Thoracic aorta (tissue), 2 donors: ENCODE measurements at regions not wholly inside any gene's neighbourhood (a gene's known extent, or its start where the extent isn't known, plus 50 kb on each side); places are given as distances from the start of the nearest gene placed in this dataset.
"Not testable (repeated sequence)": the region's sequence is repeated elsewhere in the genome, so short reads cannot be mapped to it uniquely, and the experiment has no call there.

Experiments
- ATAC-seq: fragments of 150-250 bp; one replicate; pipeline ENCODE4 v1.8.0; 2017; ENCODE audit warnings: low read depth; ENCODE audit not compliant: insufficient number of reproducible peaks, low FRiP score
- DNase-seq: peaks from one replicate; pipeline ENCODE4 v3.0.0-alpha.2; 2020; ENCODE audit warnings: low spot score
- H3K27ac ChIP-seq, 2 donors: fragments of 200-600 bp; sonication (generic); 1 replicate in 1 of 2; 2 replicates in 1 of 2; pipeline ENCODE4 v1.5.1; 2016; ENCODE audit warnings: mild to moderate bottlenecking in 2 of 2, moderate library complexity in 2 of 2
- H3K27me3 ChIP-seq: fragments of 200-600 bp; sonication (generic); replicated peaks from 2 replicates; pipeline ENCODE4 v1.6.0; 2016; ENCODE audit warnings: mild to moderate bottlenecking; ENCODE audit not compliant: insufficient read depth
- H3K36me3 ChIP-seq: fragments of 200-600 bp; sonication (generic); one replicate; pipeline ENCODE4 v1.5.1; 2016
- H3K4me1 ChIP-seq, 2 donors: fragments of 200-600 bp; sonication (generic); 1 replicate in 1 of 2; 2 replicates in 1 of 2; pipeline versions ENCODE4 v1.5.1 to v1.6.0; 2016; ENCODE audit warnings: low read depth in 2 of 2, mild to moderate bottlenecking in 1 of 2; ENCODE audit not compliant: control insufficient read depth in 1 of 2
- H3K4me3 ChIP-seq: fragments of 200-600 bp; sonication (generic); 2 replicates; pipeline ENCODE4 v1.5.1; 2016; ENCODE audit warnings: mild to moderate bottlenecking
- H3K9me3 ChIP-seq: fragments of 200-600 bp; sonication (generic); 2 replicates; pipeline ENCODE4 v1.5.1; 2016
- TF ChIP-seq, protein P1 (sequence below): fragments of 200-600 bp; sonication (generic); IDR thresholded peaks from one replicate; pipeline ENCODE4 v1.5.1; 2019; ENCODE audit warnings: antibody characterized with exemption

DNA sequence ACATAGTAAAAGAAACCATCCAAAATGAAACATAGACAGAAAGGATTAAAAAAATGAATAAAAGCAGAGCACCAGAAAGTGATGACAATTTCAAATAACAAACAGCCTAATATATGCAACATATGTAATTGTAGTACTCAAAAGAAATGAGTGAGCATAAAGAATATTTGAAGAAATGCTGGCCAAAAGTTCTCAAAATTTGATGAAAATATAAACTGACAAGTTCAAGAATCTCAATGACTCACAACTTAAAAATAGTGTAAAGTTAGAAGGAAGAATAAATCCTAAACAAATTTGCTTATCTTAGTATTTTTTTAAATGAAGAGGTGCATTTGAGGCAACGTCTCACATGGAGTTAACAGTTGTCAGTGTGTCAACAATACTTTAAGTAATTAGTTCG lies 498.9 kb downstream of the SLC6A15 start:
- TF ChIP-seq, protein P1, sequence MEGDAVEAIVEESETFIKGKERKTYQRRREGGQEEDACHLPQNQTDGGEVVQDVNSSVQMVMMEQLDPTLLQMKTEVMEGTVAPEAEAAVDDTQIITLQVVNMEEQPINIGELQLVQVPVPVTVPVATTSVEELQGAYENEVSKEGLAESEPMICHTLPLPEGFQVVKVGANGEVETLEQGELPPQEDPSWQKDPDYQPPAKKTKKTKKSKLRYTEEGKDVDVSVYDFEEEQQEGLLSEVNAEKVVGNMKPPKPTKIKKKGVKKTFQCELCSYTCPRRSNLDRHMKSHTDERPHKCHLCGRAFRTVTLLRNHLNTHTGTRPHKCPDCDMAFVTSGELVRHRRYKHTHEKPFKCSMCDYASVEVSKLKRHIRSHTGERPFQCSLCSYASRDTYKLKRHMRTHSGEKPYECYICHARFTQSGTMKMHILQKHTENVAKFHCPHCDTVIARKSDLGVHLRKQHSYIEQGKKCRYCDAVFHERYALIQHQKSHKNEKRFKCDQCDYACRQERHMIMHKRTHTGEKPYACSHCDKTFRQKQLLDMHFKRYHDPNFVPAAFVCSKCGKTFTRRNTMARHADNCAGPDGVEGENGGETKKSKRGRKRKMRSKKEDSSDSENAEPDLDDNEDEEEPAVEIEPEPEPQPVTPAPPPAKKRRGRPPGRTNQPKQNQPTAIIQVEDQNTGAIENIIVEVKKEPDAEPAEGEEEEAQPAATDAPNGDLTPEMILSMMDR: no peak
- DNase-seq: no peak
- no peak overlapping the region for H3K4me3 ChIP-seq
- no peaks in the 10 kb centered on the region for H3K4me1 ChIP-seq
- H3K9me3 ChIP-seq: no peaks in the 10 kb centered on the region
- ATAC-seq: no peak
- H3K27ac ChIP-seq: no peak overlapping the region
- no peaks in the 10 kb centered on the region for H3K36me3 ChIP-seq
- no peaks in the 10 kb centered on the region for H3K27me3 ChIP-seq

DNA sequence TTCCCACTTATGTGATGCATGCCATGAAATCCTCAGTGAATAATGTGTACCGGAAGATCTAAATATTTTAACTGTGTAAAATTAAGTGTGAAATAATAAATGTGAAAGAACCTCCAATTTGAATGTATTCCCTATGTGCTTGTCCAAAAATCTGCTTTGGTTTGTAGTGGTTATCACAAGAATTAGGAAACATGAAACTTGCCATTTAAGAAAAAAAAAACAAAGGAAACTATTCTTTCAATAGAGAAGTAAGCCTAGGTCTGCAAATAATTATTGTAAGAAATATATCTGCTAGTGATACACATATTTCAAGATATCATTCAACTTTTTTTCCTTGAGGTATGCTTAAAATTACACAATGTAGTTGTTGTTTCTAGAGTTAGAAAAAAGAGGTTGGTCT lies 500.4 kb downstream of the SLC6A15 start:
- Histone ChIP-seq H3K4me3 (no peak overlapping the region), H3K27ac (no peak overlapping the region), H3K9me3 (no peaks in the 10 kb centered on the region), H3K4me1 (no peaks in the 10 kb centered on the region), H3K27me3 (no peaks in the 10 kb centered on the region), H3K36me3 (no peaks in the 10 kb centered on the region)
- DNase-seq (no peak), ATAC-seq (no peak)
- TF ChIP-seq, protein P1: no peak

DNA sequence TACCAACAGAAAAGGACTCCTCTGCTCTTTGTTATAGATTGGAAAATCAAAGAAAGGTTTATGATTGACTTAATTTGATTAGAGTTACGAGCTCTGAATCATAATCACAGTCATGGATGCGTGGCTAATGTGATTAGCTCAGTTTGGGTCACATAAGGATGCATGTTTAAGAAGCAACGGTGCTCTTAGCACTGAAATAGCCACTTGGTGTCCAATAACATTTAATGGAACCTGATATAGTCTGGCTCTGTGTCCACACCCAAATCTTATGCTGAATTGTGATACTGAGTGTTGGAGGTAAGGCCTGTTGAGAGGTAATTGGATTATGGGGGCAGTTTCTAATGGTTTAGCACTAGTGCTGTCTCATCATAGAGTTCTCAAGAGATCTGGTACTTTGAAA lies 501.6 kb downstream of the SLC6A15 start:
- TF ChIP-seq, protein P1: no peak
- Histone ChIP-seq H3K27ac (no peak overlapping the region), H3K36me3 (no peaks in the 10 kb centered on the region), H3K4me1 (no peaks in the 10 kb centered on the region), H3K9me3 (no peaks in the 10 kb centered on the region), H3K4me3 (no peak overlapping the region), H3K27me3 (no peaks in the 10 kb centered on the region)
- DNase-seq (no peak), ATAC-seq (no peak)

DNA sequence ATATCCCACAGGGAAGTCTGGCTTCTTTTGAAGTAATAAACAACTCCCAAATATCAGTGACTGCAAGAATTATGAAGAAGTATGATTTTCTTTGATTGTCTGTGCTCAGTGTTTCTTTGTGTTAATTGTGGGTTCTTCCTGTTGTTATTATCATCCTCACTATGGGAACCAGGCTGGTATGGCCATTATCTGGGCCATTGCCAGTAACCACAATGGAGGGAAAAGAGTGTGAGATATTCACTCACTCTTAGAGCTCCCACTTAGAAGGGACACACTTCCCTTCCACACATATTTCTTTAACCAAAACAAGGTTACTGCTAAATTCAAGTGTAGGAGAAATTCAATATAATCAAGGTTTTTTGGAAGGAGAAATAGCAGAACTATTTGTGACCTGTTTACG lies 503.7 kb downstream of the SLC6A15 start:
- DNase-seq: no peak
- no peak overlapping the region for H3K27ac ChIP-seq

DNA sequence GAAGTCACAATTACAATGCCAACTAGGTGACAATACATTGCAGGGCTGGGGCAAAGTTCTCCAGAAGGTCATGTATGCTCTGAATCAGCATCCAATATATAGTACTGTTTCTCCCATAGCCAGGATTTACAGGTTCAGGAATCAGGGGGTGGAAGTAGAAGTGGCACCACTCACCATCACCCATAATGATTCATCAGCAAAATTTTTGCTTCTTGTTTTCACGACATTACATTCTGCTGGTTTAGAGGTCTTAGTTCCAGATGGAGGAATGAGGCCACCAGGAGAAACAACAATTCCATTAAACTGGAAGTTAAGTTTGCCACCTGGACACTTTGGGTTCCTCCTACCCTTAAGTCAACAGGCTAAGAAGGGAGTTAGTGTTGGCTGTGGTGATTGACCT lies 505.9 kb downstream of the SLC6A15 start:
- H3K4me3 ChIP-seq, H3K27ac ChIP-seq, H3K4me1 ChIP-seq, DNase-seq, ATAC-seq, H3K36me3 ChIP-seq, H3K9me3 ChIP-seq, H3K27me3 ChIP-seq: not testable (repeated sequence)

More for the DNA sequence above, 503.7 kb downstream of the SLC6A15 start:
- ATAC-seq: no peak
- no peaks in the 10 kb centered on the region for H3K9me3 ChIP-seq
- no peaks in the 10 kb centered on the region for H3K4me1 ChIP-seq
- H3K27me3 ChIP-seq: no peaks in the 10 kb centered on the region
- TF ChIP-seq, protein P1: no peak
- H3K4me3 ChIP-seq: no peak overlapping the region
- no peaks in the 10 kb centered on the region for H3K36me3 ChIP-seq

DNA sequence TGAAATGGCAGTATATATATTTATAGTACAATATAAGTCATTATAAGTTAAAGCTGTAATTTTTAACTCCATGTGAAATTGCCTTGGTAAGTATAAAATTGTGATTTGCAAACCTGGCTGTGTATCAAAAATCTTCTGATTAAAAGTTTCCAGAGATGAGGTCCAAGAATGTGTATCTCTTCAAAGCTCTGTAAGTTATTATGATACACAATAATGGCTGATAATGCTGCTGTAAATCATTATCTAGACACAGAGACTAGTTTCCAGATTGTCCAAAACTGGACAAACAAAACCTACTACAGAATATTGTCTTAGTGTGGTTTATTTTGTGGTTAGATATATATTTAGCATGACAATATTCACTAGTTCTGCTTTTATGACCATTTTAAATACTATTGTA lies 514.8 kb downstream of the SLC6A15 start:
- ATAC-seq (no peak), DNase-seq (no peak)
- H3K36me3 ChIP-seq: no peaks in the 10 kb centered on the region
- H3K27ac ChIP-seq: no peak overlapping the region
- H3K27me3 ChIP-seq: no peaks in the 10 kb centered on the region
- H3K4me1 ChIP-seq: no peaks in the 10 kb centered on the region
- TF ChIP-seq, protein P1: no peak
- H3K9me3 ChIP-seq: no peaks in the 10 kb centered on the region
- no peak overlapping the region for H3K4me3 ChIP-seq
